HEK293 (cell line): ENCODE measurements at regions not wholly inside any gene's neighbourhood (a gene's known extent, or its start where the extent isn't known, plus 50 kb on each side); places are given as distances from the start of the nearest gene placed in this dataset.

Experiments
- CTCF ChIA-PET: fragments of 350-600 bp; formaldehyde crosslinking; extraction: SDS; loops from one replicate; lab custom pipeline; 2021; ENCODE audit warnings: antibody characterized with exemption; lab: Yijun Ruan, JAX
- POLR2A ChIA-PET: fragments of 300-600 bp; formaldehyde crosslinking; extraction: SDS; loops from one replicate; lab custom pipeline; 2020; ENCODE audit warnings: antibody characterized with exemption, inconsistent platforms; lab: Yijun Ruan, JAX
- H3K27ac ChIP-seq: fragments of 200-500 bp; sonication (Bioruptor generic); 2 replicates; pipeline ENCODE4 v1.5.1; 2014; ENCODE audit warnings: low read depth, low read length, control low read depth, inconsistent platforms; ENCODE audit errors: extremely low read depth
- H3K36me3 ChIP-seq, 2 experiments: fragments of 200-500 bp in 1 of 2; sonication (Bioruptor generic) in 1 of 2; 1 replicate in 1 of 2; 2 replicates in 1 of 2; pipeline ENCODE4 v1.5.1; 2014 to 2017; ENCODE audit warnings: inconsistent platforms in 2 of 2, low read length in 2 of 2; ENCODE audit not compliant: control insufficient read depth in 2 of 2, insufficient read depth in 1 of 2
- H3K4me1 ChIP-seq: fragments of 200-500 bp; sonication (Bioruptor generic); 2 replicates; pipeline ENCODE4 v1.5.1; 2014; ENCODE audit warnings: mild to moderate bottlenecking, low read length, inconsistent platforms; ENCODE audit not compliant: control insufficient read depth, insufficient read depth
- H3K4me3 ChIP-seq: 2 replicates; pipeline ENCODE4 v1.5.1; 2011; ENCODE audit warnings: low read depth, mild to moderate bottlenecking, control low read depth, low read length, moderate library complexity
- H3K9me3 ChIP-seq: fragments of 200-500 bp; sonication (Bioruptor generic); 2 replicates; pipeline ENCODE4 v1.5.1; 2014; ENCODE audit warnings: low read depth, low read length, inconsistent platforms; ENCODE audit not compliant: control insufficient read depth, insufficient read depth
- HIC1 ChIP-seq: fragments of 450-650 bp; formaldehyde crosslinking; IDR thresholded peaks from 2 replicates; pipeline ENCODE4 v1.5.1; 2016; ENCODE audit warnings: missing biosample characterization, missing genetic modification characterization
- HOXD13 ChIP-seq: sonication (generic); formaldehyde crosslinking; IDR thresholded peaks from 2 replicates; pipeline ENCODE4 v1.8.0; 2022; ENCODE audit warnings: missing genetic modification reagents, borderline replicate concordance
- OSR2 ChIP-seq: fragments of 450-650 bp; formaldehyde crosslinking; IDR thresholded peaks from 2 replicates; pipeline ENCODE4 v1.5.1; 2016; ENCODE audit warnings: missing biosample characterization, missing genetic modification characterization
- PATZ1 ChIP-seq: fragments of 450-650 bp; formaldehyde crosslinking; IDR thresholded peaks from 2 replicates; pipeline ENCODE4 v1.5.1; 2016; ENCODE audit warnings: missing biosample characterization, missing genetic modification characterization
- PRDM2 ChIP-seq: fragments of 450-650 bp; formaldehyde crosslinking; IDR thresholded peaks from 2 replicates; pipeline ENCODE4 v1.5.1; 2016; ENCODE audit warnings: missing biosample characterization, missing genetic modification characterization, borderline replicate concordance
- ZNF133 ChIP-seq: fragments of 450-650 bp; formaldehyde crosslinking; IDR thresholded peaks from 2 replicates; pipeline ENCODE4 v1.5.1; 2016; ENCODE audit warnings: missing biosample characterization, missing genetic modification characterization
- ZNF155 ChIP-seq: fragments of 450-650 bp; formaldehyde crosslinking; IDR thresholded peaks from 2 replicates; pipeline ENCODE4 v1.5.1; 2016; ENCODE audit warnings: missing biosample characterization, missing genetic modification characterization
- ZNF221 ChIP-seq: fragments of 450-650 bp; formaldehyde crosslinking; IDR thresholded peaks from 2 replicates; pipeline ENCODE4 v1.5.1; 2017; ENCODE audit warnings: missing biosample characterization, missing genetic modification characterization, borderline replicate concordance
- ZNF26 ChIP-seq: fragments of 450-650 bp; formaldehyde crosslinking; IDR thresholded peaks from 2 replicates; pipeline ENCODE4 v1.5.1; 2016; ENCODE audit warnings: missing biosample characterization, missing genetic modification characterization
- ZNF362 ChIP-seq: fragments of 450-650 bp; formaldehyde crosslinking; IDR thresholded peaks from 2 replicates; pipeline ENCODE4 v1.5.1; 2016; ENCODE audit warnings: missing biosample characterization, missing genetic modification characterization
- ZNF37A ChIP-seq: fragments of 450-650 bp; IDR thresholded peaks from 2 replicates; pipeline ENCODE4 v1.5.1; 2018; ENCODE audit warnings: missing biosample characterization, missing genetic modification characterization
- ZNF398 ChIP-seq: fragments of 450-650 bp; formaldehyde crosslinking; IDR thresholded peaks from 2 replicates; pipeline ENCODE4 v1.5.1; 2017; ENCODE audit warnings: missing biosample characterization, missing genetic modification characterization
- ZNF585B ChIP-seq: fragments of 450-650 bp; formaldehyde crosslinking; IDR thresholded peaks from 2 replicates; pipeline ENCODE4 v1.5.1; 2016; ENCODE audit warnings: missing biosample characterization, missing genetic modification characterization
- ZSCAN16 ChIP-seq: fragments of 450-650 bp; formaldehyde crosslinking; IDR thresholded peaks from 2 replicates; pipeline ENCODE4 v1.5.1; 2016; ENCODE audit warnings: missing biosample characterization, missing genetic modification characterization
- ZSCAN18 ChIP-seq: fragments of 450-650 bp; formaldehyde crosslinking; IDR thresholded peaks from 2 replicates; pipeline ENCODE4 v1.5.1; 2016; ENCODE audit warnings: missing biosample characterization, missing genetic modification characterization

GRCh38 chr6:98498144-98498775, 336.1 kb upstream of the POU3F2 start:
- TF ChIP-seq HIC1 (tag by site-specific recombination) (no peak), ZNF398 (tag by site-specific recombination) (no peak), ZSCAN18 (tag by site-specific recombination) (no peak), ZNF362 (no peak)
- H3K27ac ChIP-seq = no peak overlapping the region
- H3K36me3 ChIP-seq = no peaks in the 10 kb centered on the region
- H3K4me3 ChIP-seq = no peak overlapping the region
- no peaks in the 10 kb centered on the region for H3K9me3 ChIP-seq
- ChIA-PET CTCF (no interaction called here), POLR2A (no interaction called here)
- no peaks in the 10 kb centered on the region for H3K4me1 ChIP-seq

GRCh38 chr6:98498866-98499265, 335.5 kb upstream of the POU3F2 start:
- CTCF ChIA-PET = interaction anchor here (0.6 kb wide), 2 partner anchors 348 to 742 kb away, joined by 4 to 7 read pairs; no protein-coding TSS in a partner anchor
- POLR2A ChIA-PET = no interaction called here
- TF ChIP-seq ZNF37A (tag by site-specific recombination) = no peak
- no peak for TF ChIP-seq PATZ1
- TF ChIP-seq PRDM2 (tag by site-specific recombination) = no peak
- TF ChIP-seq ZNF585B = no peak
- TF ChIP-seq OSR2 (tag by site-specific recombination) = no peak
- TF ChIP-seq ZNF26 = no peak
- no peak for TF ChIP-seq HOXD13 (CRISPR knock-in tag)
- TF ChIP-seq ZSCAN16 (tag by site-specific recombination) = no peak
- TF ChIP-seq ZNF221 (tag by site-specific recombination) = no peak
- TF ChIP-seq ZNF155 = no peak
- no peak for TF ChIP-seq ZNF133 (tag by site-specific recombination)
- no peak for TF ChIP-seq ZSCAN18 (tag by site-specific recombination)

More at GRCh38 chr6:98498866-98499265, 335.5 kb upstream of the POU3F2 start:
- no peaks in the 10 kb centered on the region for H3K4me1 ChIP-seq
- H3K27ac ChIP-seq = no peak overlapping the region
- H3K36me3 ChIP-seq = no peaks in the 10 kb centered on the region
- H3K9me3 ChIP-seq = no peaks in the 10 kb centered on the region
- H3K4me3 ChIP-seq = no peak overlapping the region
